A549 (cell line): ENCODE measurements at regions not wholly inside any gene's neighbourhood (a gene's known extent, or its start where the extent isn't known, plus 50 kb on each side); places are given as distances from the start of the nearest gene placed in this dataset.

Experiments used
- ATAC-seq, 2 experiments: fragments of 200-7000 bp in 1 of 2; fragments of >200 bp in 1 of 2; cut with Nextera tagmentation in 1 of 2; cut with Tn5 transposase in 1 of 2; 3 replicates each; pipeline versions ENCODE4 v1.8.0 to v1.9.1; 2018 to 2020; ENCODE audit warnings: mild to moderate bottlenecking in 1 of 2, moderate library complexity in 1 of 2
- CTCF ChIA-PET: fragments of 300-600 bp; sonication (Branson Sonifier 250); formaldehyde crosslinking; extraction: SDS; loops from one replicate; lab custom pipeline; 2021; ENCODE audit warnings: antibody characterized with exemption, inconsistent platforms; lab: Yijun Ruan, JAX
- POLR2A ChIA-PET: fragments of 350-600 bp; formaldehyde crosslinking; extraction: SDS; loops from one replicate; lab custom pipeline; 2021; ENCODE audit warnings: antibody characterized with exemption, inconsistent platforms; lab: Yijun Ruan, JAX
- DNase-seq, 2 experiments: peaks; one replicate each; pipeline versions ENCODE4 v3.0.0 to v3.0.0-alpha.2; 2011 to 2016; ENCODE audit warnings: low read depth in 1 of 2, low spot score in 1 of 2
- FAIRE-seq: peaks from 2 replicates; lab custom pipeline; 2011; peaks lifted over from hg19 to GRCh38; lab: Jason Lieb, UNC
- H3K27ac ChIP-seq, 2 experiments: fragments of >200 bp; sonication (Bioruptor Twin); formaldehyde crosslinking; 3 replicates each; pipeline ENCODE4 v1.5.1; 2016 to 2017
- H3K4me1 ChIP-seq: fragments of >200 bp; sonication (Bioruptor Twin); formaldehyde crosslinking; 3 replicates; pipeline ENCODE4 v1.6.1; 2016
- H3K4me2 ChIP-seq: fragments of >200 bp; sonication (Bioruptor Twin); formaldehyde crosslinking; 3 replicates; pipeline ENCODE4 v1.6.1; 2016
- H3K4me3 ChIP-seq: fragments of >200 bp; sonication (Bioruptor Twin); formaldehyde crosslinking; 3 replicates; pipeline ENCODE4 v1.5.1; 2016
- H3K9me3 ChIP-seq: fragments of >200 bp; sonication (Bioruptor Twin); formaldehyde crosslinking; 3 replicates; pipeline ENCODE4 v1.6.1; 2016
- CBX8 ChIP-seq: fragments of 200-600 bp; sonication (generic); IDR thresholded peaks from 2 replicates; pipeline ENCODE4 v1.6.1; 2016
- CHD4 ChIP-seq: fragments of 200-600 bp; sonication (generic); IDR thresholded peaks from 2 replicates; pipeline ENCODE4 v1.6.1; 2016; ENCODE audit warnings: antibody characterized with exemption, mild to moderate bottlenecking, borderline replicate concordance
- CTCF ChIP-seq: fragments of >200 bp; sonication (Bioruptor Twin); formaldehyde crosslinking; IDR thresholded peaks from 3 replicates; pipeline ENCODE4 v1.5.1; 2016
- ELK1 ChIP-seq: fragments of 150-350 bp; IDR thresholded peaks from 2 replicates; pipeline ENCODE4 v1.6.1; 2014; ENCODE audit warnings: low read depth, mild to moderate bottlenecking, low read length
- HDAC2 ChIP-seq: fragments of 200-600 bp; sonication (generic); IDR thresholded peaks from 2 replicates; pipeline ENCODE4 v1.6.1; 2016
- HMGXB4 ChIP-seq: fragments of 250-450 bp; sonication (Bioruptor Pico); IDR thresholded peaks from 2 replicates; pipeline ENCODE4 v1.5.0; 2021; ENCODE audit warnings: mild to moderate bottlenecking, moderate library complexity, borderline replicate concordance
- HOXB13 ChIP-seq: fragments of 250-450 bp; sonication (Bioruptor Pico); IDR thresholded peaks from 2 replicates; pipeline ENCODE4 v1.5.0; 2020; ENCODE audit warnings: low read depth, mild to moderate bottlenecking, moderate library complexity
- HOXB5 ChIP-seq: fragments of 250-450 bp; sonication (Bioruptor Pico); IDR thresholded peaks from 2 replicates; pipeline ENCODE4 v1.5.0; 2020; ENCODE audit warnings: mild to moderate bottlenecking, moderate library complexity
- JUN ChIP-seq, 2 experiments: fragments of >200 bp; sonication (Bioruptor Twin); formaldehyde crosslinking; IDR thresholded peaks; 2 replicates in 1 of 2; 3 replicates in 1 of 2; pipeline ENCODE4 v1.6.1; 2016 to 2017
- KDM5A ChIP-seq: fragments of 200-600 bp; sonication (generic); IDR thresholded peaks from 2 replicates; pipeline ENCODE4 v1.6.1; 2016; ENCODE audit warnings: antibody characterized with exemption, mild to moderate bottlenecking
- MAFK ChIP-seq: fragments of 450-650 bp; IDR thresholded peaks from 2 replicates; pipeline ENCODE4 v1.6.1; 2014; ENCODE audit not compliant: partially characterized antibody
- MAX ChIP-seq: IDR thresholded peaks from 2 replicates; pipeline ENCODE4 v1.6.1; 2012
- MYC ChIP-seq: IDR thresholded peaks from 2 replicates; pipeline ENCODE4 v1.6.1; 2012; ENCODE audit warnings: mild to moderate bottlenecking, inconsistent platforms, low read length, improper control_type of control experiment, borderline replicate concordance
- NFE2L2 ChIP-seq: fragments of 150-350 bp; conservative IDR thresholded peaks from 2 replicates; pipeline ENCODE4 v1.6.1; 2014; ENCODE audit warnings: low read length
- NPAS2 ChIP-seq: fragments of 250-450 bp; sonication (Bioruptor Pico); IDR thresholded peaks from 2 replicates; pipeline ENCODE4 v1.8.0; 2022; ENCODE audit warnings: mild to moderate bottlenecking, moderate library complexity, borderline replicate concordance
- POLR2A ChIP-seq: IDR thresholded peaks from 2 replicates; pipeline ENCODE4 v1.6.1; 2012; ENCODE audit warnings: mild to moderate bottlenecking, low read length
- POLR2AphosphoS2 ChIP-seq: conservative IDR thresholded peaks from 2 replicates; pipeline ENCODE4 v1.6.1; 2012; ENCODE audit warnings: low read length, improper control_type of control experiment, inconsistent platforms
- RARB ChIP-seq: fragments of 250-450 bp; sonication (Bioruptor Pico); IDR thresholded peaks from 2 replicates; pipeline ENCODE4 v1.8.0; 2021; ENCODE audit warnings: mild to moderate bottlenecking, moderate library complexity
- RCOR1 ChIP-seq: fragments of 150-350 bp; IDR thresholded peaks from 2 replicates; pipeline ENCODE4 v1.6.1; 2014; ENCODE audit warnings: antibody characterized with exemption, low read length, low read depth
- REST ChIP-seq: fragments of 200-600 bp; sonication (generic); IDR thresholded peaks from 2 replicates; pipeline ENCODE4 v1.6.1; 2016; ENCODE audit warnings: antibody characterized with exemption, mild to moderate bottlenecking, moderate library complexity
- TFCP2L1 ChIP-seq: fragments of 250-450 bp; sonication (Bioruptor Pico); IDR thresholded peaks from 2 replicates; pipeline ENCODE4 v1.5.0; 2021; ENCODE audit warnings: mild to moderate bottlenecking
- TP53 ChIP-seq: fragments of 250-450 bp; sonication (Bioruptor Pico); IDR thresholded peaks from 2 replicates; pipeline ENCODE4 v1.5.0; 2021; ENCODE audit warnings: mild to moderate bottlenecking, moderate library complexity
- USF2 ChIP-seq: fragments of 450-650 bp; IDR thresholded peaks from 2 replicates; pipeline ENCODE4 v1.6.1; 2014; ENCODE audit warnings: antibody characterized with exemption
- WGBS: methylation state at CpG from one replicate; pipeline ENCODE4 v1.1.6; 2017; ENCODE audit errors: missing lambda C conversion rate; 5-methylcytosine and 5-hydroxymethylcytosine counted together

- no peak overlapping the region for H3K4me2 ChIP-seq
- ATAC-seq = peak in 1 of 2 experiments; percentile 70; a peak in 3 of 6 replicates
- 24% methylated on average over 8 of the region's 8 CpGs for WGBS
- no peak for DNase-seq
- POLR2A ChIA-PET = no interaction called here
- H3K27ac ChIP-seq = no peak overlapping the region
- H3K4me1 ChIP-seq = no peaks in the 10 kb centered on the region
- H3K4me3 ChIP-seq = no peak overlapping the region
- H3K9me3 ChIP-seq = no peaks in the 10 kb centered on the region
- CTCF ChIA-PET = no interaction called here
- FAIRE-seq = no peak
- TF ChIP-seq HDAC2 (no peak), TFCP2L1 (CRISPR knock-in tag) (no peak), ELK1 (no peak), KDM5A (no peak), HOXB5 (no peak), CBX8 (no peak)
- TF ChIP-seq, all 56 proteins: peak for 0
Observed at GRCh38 chr14:76576047-76576741, 185.1 kb upstream of the VASH1 start.

- DNase-seq (no peak), ATAC-seq (no peak), FAIRE-seq (no peak)
- Histone ChIP-seq H3K27ac (no peak overlapping the region), H3K4me1 (no peaks in the 10 kb centered on the region), H3K4me3 (no peak overlapping the region), H3K4me2 (no peak overlapping the region), H3K9me3 (no peaks in the 10 kb centered on the region)
- CTCF ChIA-PET = interaction anchor here (0.7 to 0.8 kb wide), 2 partner anchors 8 to 190 kb away, joined by 3 read pairs; no protein-coding TSS in a partner anchor
- no peak for TF ChIP-seq NFE2L2
- TF ChIP-seq CHD4 = no peak
- TF ChIP-seq HOXB5 = no peak
- TF ChIP-seq POLR2AphosphoS2 = no peak
- TF ChIP-seq REST = no peak
- TF ChIP-seq NPAS2 (CRISPR knock-in tag) = no peak
- no peak for TF ChIP-seq POLR2A
- TF ChIP-seq MAX = no peak
- 62% methylated on average over 2 of the region's 2 CpGs for WGBS
- POLR2A ChIA-PET = no interaction called here
Observed at GRCh38 chr14:76577090-76577489, 184.2 kb upstream of the VASH1 start.

GRCh38 chr14:76577837-76578236 lies 183.4 kb upstream of the VASH1 start:
- TF ChIP-seq RCOR1 (no peak), TFCP2L1 (CRISPR knock-in tag) (no peak), HMGXB4 (CRISPR knock-in tag) (no peak), JUN (IDR thresholded peaks at IDR 0.05) (no peak), USF2 (no peak), HOXB13 (no peak), RARB (no peak), CTCF (no peak), TP53 (CRISPR knock-in tag) (no peak), NPAS2 (CRISPR knock-in tag) (no peak), MAFK (no peak), MYC (no peak)
- ChIA-PET POLR2A (no interaction called here), CTCF (interaction anchor here (0.8 kb wide), 1 partner anchor 9 kb away, joined by 3 read pairs; no protein-coding TSS in a partner anchor)
- FAIRE-seq (no peak), ATAC-seq (no peak), DNase-seq (no peak)
- Histone ChIP-seq H3K4me3 (no peak overlapping the region), H3K4me1 (no peaks in the 10 kb centered on the region), H3K4me2 (no peak overlapping the region), H3K27ac (no peak overlapping the region), H3K9me3 (no peaks in the 10 kb centered on the region)
- 68% methylated on average over 3 of the region's 3 CpGs for WGBS
